ENCODE measurements at regions not wholly inside any gene's neighbourhood (a gene's known extent, or its start where the extent isn't known, plus 50 kb on each side); places are given as distances from the start of the nearest gene placed in this dataset.

GRCh38 chr10:30680908-30681307 lies 51.4 kb upstream of the LYZL2 start:
- no peak overlapping the region for H2AFZ ChIP-seq (ENCODE audit: low read depth, low read length)
- H3K79me2 ChIP-seq (replicated peaks; ENCODE audit: insufficient read depth, low read length) = no peaks in the 10 kb centered on the region
- no peak overlapping the region for H3K27ac ChIP-seq (ENCODE audit: low read length)
- H3F3A ChIP-seq (ENCODE audit: insufficient read depth, low read length, poor library complexity, severe bottlenecking) = no peaks in the 10 kb centered on the region
- no peak for TF ChIP-seq EP300 (conservative IDR thresholded peaks at IDR 0.05; ENCODE audit: poor library complexity, severe bottlenecking)
- no peak for TF ChIP-seq CTCF (IDR thresholded peaks at IDR 0.05; ENCODE audit: poor library complexity, severe bottlenecking)
- no peak for TF ChIP-seq EZH2 (IDR thresholded peaks at IDR 0.05; ENCODE audit: borderline replicate concordance, insufficient read depth, low read length, poor library complexity, severe bottlenecking)
- TF ChIP-seq SMC3 (conservative IDR thresholded peaks at IDR 0.05; ENCODE audit: poor library complexity) = no peak
- TF ChIP-seq TAF1 (IDR thresholded peaks at IDR 0.05; ENCODE audit: low read depth) = no peak
- TF ChIP-seq MXI1 (conservative IDR thresholded peaks at IDR 0.05; ENCODE audit: poor library complexity, severe bottlenecking) = no peak
- TF ChIP-seq POLR2AphosphoS5 (IDR thresholded peaks at IDR 0.05) = no peak
- TF ChIP-seq REST (IDR thresholded peaks at IDR 0.05; ENCODE audit: borderline replicate concordance) = no peak
- no peak for TF ChIP-seq RAD21 (conservative IDR thresholded peaks at IDR 0.05)
- no peaks in the 10 kb centered on the region for H3K27me3 ChIP-seq (ENCODE audit: insufficient read depth, low read depth, low read length)
- H3K9me2 ChIP-seq (ENCODE audit: insufficient read depth, low read length) = no peaks in the 10 kb centered on the region
- H3K9ac ChIP-seq (ENCODE audit: low read length) = no peak overlapping the region
- H3K4me2 ChIP-seq (ENCODE audit: low read length) = no peak overlapping the region
- no peaks in the 10 kb centered on the region for H3K9me3 ChIP-seq (ENCODE audit: low read length)
- H3K36me3 ChIP-seq (ENCODE audit: insufficient read depth, low read length) = no peaks in the 10 kb centered on the region
- no peak overlapping the region for H3K4me3 ChIP-seq (ENCODE audit: low read length)
- no peaks in the 10 kb centered on the region for H4K20me1 ChIP-seq (ENCODE audit: insufficient read depth)
